Endodermal cell (in vitro differentiated cells): ENCODE measurements at regions not wholly inside any gene's neighbourhood (a gene's known extent, or its start where the extent isn't known, plus 50 kb on each side); places are given as distances from the start of the nearest gene placed in this dataset.

Experiments used
- DNase-seq: peaks from one replicate; pipeline ENCODE4 v3.0.0-alpha.2; 2017
- H3K27ac ChIP-seq: 2 replicates; pipeline ENCODE4 v1.5.1; 2013; ENCODE audit warnings: mild to moderate bottlenecking, low read depth, low read length, moderate library complexity
- H3K27me3 ChIP-seq: 2 replicates; pipeline ENCODE4 v1.6.1; 2013; ENCODE audit warnings: mild to moderate bottlenecking, low read length, moderate library complexity; ENCODE audit not compliant: insufficient read depth, control insufficient read depth, poor library complexity, severe bottlenecking
- H3K36me3 ChIP-seq: 2 replicates; pipeline ENCODE4 v1.7.0; 2013; ENCODE audit warnings: mild to moderate bottlenecking, low read length, moderate library complexity; ENCODE audit not compliant: control insufficient read depth, insufficient read depth
- H3K4me1 ChIP-seq: one replicate; pipeline ENCODE4 v1.7.0; 2013; ENCODE audit warnings: low read length; ENCODE audit not compliant: control insufficient read depth, insufficient read depth
- H3K4me3 ChIP-seq: 2 replicates; pipeline ENCODE4 v1.5.1; 2013; ENCODE audit warnings: mild to moderate bottlenecking, low read length, moderate library complexity
- H3K9ac ChIP-seq: 2 replicates; pipeline ENCODE4 v1.6.1; 2013; ENCODE audit warnings: mild to moderate bottlenecking, low read length, moderate library complexity; ENCODE audit not compliant: poor library complexity, severe bottlenecking; ENCODE audit errors: extremely low read depth
- H3K9me3 ChIP-seq: 2 replicates; pipeline ENCODE4 v1.6.1; 2013; ENCODE audit warnings: mild to moderate bottlenecking, low read length, moderate library complexity; ENCODE audit not compliant: control insufficient read depth
- H3K27ac Mint-ChIP-seq: 2 replicates; pipeline ENCODE4 v1.8.0; 2020; ENCODE audit warnings: mixed read lengths
- H3K27me3 Mint-ChIP-seq: 2 replicates; pipeline ENCODE4 v1.8.0; 2021; ENCODE audit warnings: mild to moderate bottlenecking, mixed read lengths; ENCODE audit not compliant: insufficient read depth
- H3K36me3 Mint-ChIP-seq: 2 replicates; pipeline ENCODE4 v1.8.0; 2020; ENCODE audit warnings: low read depth, mixed read lengths
- H3K4me1 Mint-ChIP-seq: 2 replicates; pipeline ENCODE4 v1.8.0; 2020; ENCODE audit warnings: mixed read lengths
- H3K4me3 Mint-ChIP-seq: 2 replicates; pipeline ENCODE4 v1.8.0; 2020; ENCODE audit warnings: mild to moderate bottlenecking, moderate library complexity, mixed read lengths
- H3K9me3 Mint-ChIP-seq: 2 replicates; pipeline ENCODE4 v1.8.0; 2020; ENCODE audit warnings: mild to moderate bottlenecking, mixed read lengths
- WGBS, 2 experiments: methylation state at CpG; one replicate each; pipeline versions ENCODE4 v1.1.5 to v1.1.7; 2013; ENCODE audit warnings: missing lambda C conversion rate in 2 of 2, mixed read lengths in 1 of 2; ENCODE audit not compliant: insufficient coverage in 1 of 2, insufficient read length in 1 of 2; 5-methylcytosine and 5-hydroxymethylcytosine counted together
- TF ChIP-seq, protein P1 (sequence below): fragments of 200-600 bp; sonication (generic); conservative IDR thresholded peaks from 2 replicates; pipeline ENCODE4 v1.5.0; 2021; ENCODE audit warnings: antibody characterized with exemption, mild to moderate bottlenecking

DNA sequence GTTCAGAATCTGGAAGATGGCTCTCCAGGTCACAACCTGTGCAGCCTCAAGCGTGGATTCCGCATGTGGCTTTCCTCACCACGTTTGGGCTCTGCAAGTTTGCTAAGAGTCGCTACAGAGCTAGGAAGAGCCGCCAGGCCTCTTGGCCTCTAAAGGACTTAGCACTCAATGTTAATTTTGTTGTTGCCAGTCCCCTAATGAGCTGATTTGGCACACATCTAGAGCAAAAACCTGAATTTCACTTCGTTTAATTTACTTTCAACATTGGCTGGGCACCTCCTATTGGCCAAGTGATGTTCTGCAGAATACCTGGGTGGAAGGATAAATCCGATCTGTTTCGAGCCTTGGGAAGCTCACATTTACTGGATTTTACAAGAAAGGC is 65.8 kb upstream of the UNC5A start:
- H3K4me1 Mint-ChIP-seq = peaks cover 20% of the 10 kb centered on the region
- H3K4me3 ChIP-seq = no peak overlapping the region
- H3K9me3 Mint-ChIP-seq = no peaks in the 10 kb centered on the region
- no peak overlapping the region for H3K27ac ChIP-seq
- WGBS, 2 experiments = 60 to 65% methylated on average over 8 of the region's 8 CpGs
- DNase-seq = peak; percentile 72
- H3K36me3 Mint-ChIP-seq = no peaks in the 10 kb centered on the region
- H3K4me3 Mint-ChIP-seq = no peak overlapping the region
- peaks cover 32% of the 10 kb centered on the region for H3K27me3 ChIP-seq
- H3K4me1 ChIP-seq = peaks cover 1% of the 10 kb centered on the region
- no peaks in the 10 kb centered on the region for H3K36me3 ChIP-seq
- TF ChIP-seq, protein P1, sequence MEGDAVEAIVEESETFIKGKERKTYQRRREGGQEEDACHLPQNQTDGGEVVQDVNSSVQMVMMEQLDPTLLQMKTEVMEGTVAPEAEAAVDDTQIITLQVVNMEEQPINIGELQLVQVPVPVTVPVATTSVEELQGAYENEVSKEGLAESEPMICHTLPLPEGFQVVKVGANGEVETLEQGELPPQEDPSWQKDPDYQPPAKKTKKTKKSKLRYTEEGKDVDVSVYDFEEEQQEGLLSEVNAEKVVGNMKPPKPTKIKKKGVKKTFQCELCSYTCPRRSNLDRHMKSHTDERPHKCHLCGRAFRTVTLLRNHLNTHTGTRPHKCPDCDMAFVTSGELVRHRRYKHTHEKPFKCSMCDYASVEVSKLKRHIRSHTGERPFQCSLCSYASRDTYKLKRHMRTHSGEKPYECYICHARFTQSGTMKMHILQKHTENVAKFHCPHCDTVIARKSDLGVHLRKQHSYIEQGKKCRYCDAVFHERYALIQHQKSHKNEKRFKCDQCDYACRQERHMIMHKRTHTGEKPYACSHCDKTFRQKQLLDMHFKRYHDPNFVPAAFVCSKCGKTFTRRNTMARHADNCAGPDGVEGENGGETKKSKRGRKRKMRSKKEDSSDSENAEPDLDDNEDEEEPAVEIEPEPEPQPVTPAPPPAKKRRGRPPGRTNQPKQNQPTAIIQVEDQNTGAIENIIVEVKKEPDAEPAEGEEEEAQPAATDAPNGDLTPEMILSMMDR = peak; percentile 76
- H3K27ac Mint-ChIP-seq = no peak overlapping the region
- no peak overlapping the region for H3K9ac ChIP-seq
- H3K9me3 ChIP-seq = no peaks in the 10 kb centered on the region
- H3K27me3 Mint-ChIP-seq = peaks cover 48% of the 10 kb centered on the region

DNA sequence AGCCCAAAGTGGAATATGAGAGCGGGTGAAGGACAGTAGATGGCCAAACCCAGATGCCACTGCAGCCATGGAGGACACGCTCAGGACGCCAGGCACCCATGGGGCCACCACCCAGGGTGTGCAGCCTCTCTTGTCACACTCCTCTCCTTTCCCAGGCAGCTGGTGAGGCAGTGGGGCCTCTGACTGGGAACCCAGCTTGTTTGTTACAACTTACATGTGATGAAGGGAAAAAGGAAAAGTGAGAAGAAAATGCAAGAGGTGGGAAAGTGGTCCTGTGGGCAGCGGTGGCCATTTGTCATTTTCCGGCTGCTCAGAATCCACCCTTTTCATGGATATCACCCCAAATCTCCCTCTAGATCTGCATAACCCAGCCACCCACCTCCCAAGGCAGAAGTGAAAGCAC is 62.7 kb upstream of the UNC5A start:
- H3K4me1 ChIP-seq = no peaks in the 10 kb centered on the region
- H3K27ac Mint-ChIP-seq = no peak overlapping the region
- H3K27ac ChIP-seq = no peak overlapping the region
- TF ChIP-seq, protein P1 = no peak
- no peak overlapping the region for H3K9ac ChIP-seq
- WGBS, 2 experiments = 90% methylated on average over 5 of the region's 5 CpGs; no CpG with 5 or more reads in 1 of the 2 experiments
- no peak overlapping the region for H3K4me3 Mint-ChIP-seq
- no peak overlapping the region for H3K4me3 ChIP-seq
- peak; percentile 30 for DNase-seq
- H3K27me3 Mint-ChIP-seq = peaks cover 19% of the 10 kb centered on the region
- H3K36me3 Mint-ChIP-seq = no peaks in the 10 kb centered on the region
- peaks cover 19% of the 10 kb centered on the region for H3K27me3 ChIP-seq
- peaks cover 20% of the 10 kb centered on the region for H3K4me1 Mint-ChIP-seq
- H3K36me3 ChIP-seq = no peaks in the 10 kb centered on the region
- no peaks in the 10 kb centered on the region for H3K9me3 Mint-ChIP-seq
- no peaks in the 10 kb centered on the region for H3K9me3 ChIP-seq

DNA sequence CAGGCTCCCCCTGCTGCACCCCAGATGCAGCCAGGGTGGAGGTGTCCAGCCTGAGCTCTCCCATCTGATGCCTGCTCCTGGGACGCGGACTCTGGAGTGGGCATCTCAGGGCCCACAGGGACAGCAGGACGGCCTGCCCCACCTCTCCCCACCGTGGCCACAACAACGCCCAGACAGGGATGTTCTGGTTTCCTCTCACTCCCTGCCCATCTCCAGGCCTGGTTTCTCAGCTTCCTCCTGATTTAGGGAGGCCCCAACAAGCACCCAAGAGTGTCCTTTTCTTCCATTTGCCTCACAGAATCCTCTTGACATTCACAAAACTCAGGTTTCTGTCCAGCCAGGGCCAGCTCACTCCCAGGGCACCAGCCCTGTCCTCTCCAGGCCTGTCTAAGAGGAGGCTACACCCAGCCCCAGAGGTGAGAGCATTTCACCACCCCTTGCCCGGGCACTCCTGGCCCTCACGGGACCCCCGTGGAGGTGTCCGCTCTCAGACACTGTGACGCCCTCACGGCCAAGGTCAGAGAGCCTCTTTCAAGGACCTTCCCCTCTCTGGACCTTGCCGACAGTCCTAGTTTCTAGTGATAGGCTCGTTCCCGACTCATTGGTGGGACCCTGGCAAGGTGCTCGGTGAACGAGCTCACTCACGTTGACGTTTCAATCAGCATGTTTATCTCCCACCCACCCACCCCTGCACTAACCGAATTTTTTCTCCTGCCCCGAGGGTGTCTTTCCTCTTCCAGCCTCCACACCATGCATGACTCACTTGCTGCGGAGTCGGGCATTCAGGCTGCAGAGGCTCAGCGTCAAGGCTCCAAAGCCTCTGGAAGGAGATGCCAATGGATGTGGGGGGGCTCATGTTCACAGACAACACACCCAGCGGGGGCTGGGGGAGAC is 62.0 kb upstream of the UNC5A start:
- Histone ChIP-seq H3K4me1 (no peaks in the 10 kb centered on the region), H3K36me3 (no peaks in the 10 kb centered on the region), H3K9me3 (no peaks in the 10 kb centered on the region), H3K9ac (no peak overlapping the region), H3K27ac (no peak overlapping the region), H3K4me3 (no peak overlapping the region), H3K27me3 (peaks cover 17% of the 10 kb centered on the region)
- Mint-ChIP-seq H3K27me3 (peaks cover 15% of the 10 kb centered on the region), H3K4me1 (peaks cover 20% of the 10 kb centered on the region), H3K9me3 (no peaks in the 10 kb centered on the region), H3K4me3 (no peak overlapping the region), H3K27ac (no peak overlapping the region), H3K36me3 (no peaks in the 10 kb centered on the region)
- peak; percentile 36 for DNase-seq
- TF ChIP-seq, protein P1 = no peak
- WGBS, 2 experiments = 89 to 92% methylated on average over 7 to 24 of the region's 24 CpGs
